OCI-LY7 (cell line): ENCODE measurements at regions not wholly inside any gene's neighbourhood (a gene's known extent, or its start where the extent isn't known, plus 50 kb on each side); places are given as distances from the start of the nearest gene placed in this dataset.

Experiments
- BruUV-seq: library from RNA; stranded (reverse); fragments of 400-500 nt; replicated peaks from 2 replicates; lab custom pipeline; 2021; lab: Mats Ljungman, UMichigan
- CTCF ChIA-PET: fragments of 300-600 bp; sonication (Branson Sonifier 250); formaldehyde crosslinking; loops from one replicate; lab custom pipeline; 2022; ENCODE audit warnings: antibody characterized with exemption; ENCODE audit not compliant: unreplicated experiment; lab: Charles Lee
- POLR2A ChIA-PET: fragments of 300-600 bp; sonication (Branson Sonifier 250); formaldehyde crosslinking; loops from one replicate; lab custom pipeline; 2022; ENCODE audit warnings: antibody characterized with exemption; lab: Charles Lee
- DNase-seq: peaks from one replicate; pipeline ENCODE4 v3.0.0-alpha.2; 2015; ENCODE audit warnings: low spot score
- H2AFZ ChIP-seq: fragments of 200-600 bp; sonication (generic), shearing (Covaris generic); 2 replicates; pipeline ENCODE4 v1.6.1; 2014; ENCODE audit warnings: mild to moderate bottlenecking, antibody characterized with exemption, low read length, moderate library complexity
- H3K27ac ChIP-seq: fragments of 200-600 bp; sonication (generic); 2 replicates; pipeline ENCODE4 v1.5.1; 2014; ENCODE audit warnings: mixed run types, low read depth, mild to moderate bottlenecking, moderate library complexity, low read length, inconsistent platforms; ENCODE audit not compliant: poor library complexity, severe bottlenecking
- H3K36me3 ChIP-seq: fragments of 200-600 bp; sonication (generic); 2 replicates; pipeline ENCODE4 v1.6.1; 2014; ENCODE audit warnings: mild to moderate bottlenecking, antibody characterized with exemption, low read length, moderate library complexity, mixed read lengths; ENCODE audit not compliant: insufficient read depth
- H3K4me1 ChIP-seq: fragments of 200-600 bp; sonication (generic); 2 replicates; pipeline ENCODE4 v1.5.1; 2014; ENCODE audit warnings: mild to moderate bottlenecking, low read length; ENCODE audit not compliant: insufficient read depth, poor library complexity, severe bottlenecking
- H3K4me2 ChIP-seq: fragments of 200-600 bp; sonication (generic); 2 replicates; pipeline ENCODE4 v1.6.1; 2014; ENCODE audit warnings: mild to moderate bottlenecking, low read length
- H3K4me3 ChIP-seq: fragments of 200-600 bp; sonication (generic); 2 replicates; pipeline ENCODE4 v1.5.1; 2014; ENCODE audit warnings: mild to moderate bottlenecking, low read depth, low read length; ENCODE audit not compliant: poor library complexity, severe bottlenecking
- H3K79me2 ChIP-seq: fragments of 200-600 bp; sonication (generic); 2 replicates; pipeline ENCODE4 v1.6.1; 2016; ENCODE audit warnings: low read depth, mild to moderate bottlenecking, low read length, moderate library complexity, mixed read lengths; ENCODE audit not compliant: insufficient read depth
- H3K9me2 ChIP-seq: fragments of 200-600 bp; sonication (generic); 2 replicates; pipeline ENCODE4 v1.6.1; 2016; ENCODE audit warnings: mild to moderate bottlenecking, low read length, mixed read lengths; ENCODE audit not compliant: insufficient read depth
- H3K9me3 ChIP-seq: fragments of 200-600 bp; sonication (generic); 2 replicates; pipeline ENCODE4 v1.6.1; 2014; ENCODE audit warnings: mild to moderate bottlenecking, mixed run types, low read length, mixed read lengths
- H4K20me1 ChIP-seq: fragments of 200-600 bp; sonication (generic); 2 replicates; pipeline ENCODE4 v1.6.1; 2014; ENCODE audit warnings: mild to moderate bottlenecking, antibody characterized with exemption, low read length, moderate library complexity, mixed read lengths; ENCODE audit not compliant: insufficient read depth
- CTCF ChIP-seq: fragments of 200-600 bp; sonication (generic); conservative IDR thresholded peaks from 2 replicates; pipeline ENCODE4 v1.5.1; 2014; ENCODE audit warnings: mild to moderate bottlenecking, antibody characterized with exemption, low read length, moderate library complexity, mixed read lengths
- EZH2phosphoT487 ChIP-seq: fragments of 200-600 bp; sonication (generic); IDR thresholded peaks from 2 replicates; pipeline ENCODE4 v1.6.1; 2018; ENCODE audit warnings: low read depth, borderline replicate concordance, mild to moderate bottlenecking, mixed run types, antibody characterized with exemption, low read length, moderate library complexity, mixed read lengths
- intact Hi-C: fragments of 100-400 bp; cut with micrococcal nuclease; formaldehyde crosslinking; loops from one replicate; pipeline ENCODE4 v1.10.0; 2022; ENCODE audit not compliant: unreplicated experiment

DNA sequence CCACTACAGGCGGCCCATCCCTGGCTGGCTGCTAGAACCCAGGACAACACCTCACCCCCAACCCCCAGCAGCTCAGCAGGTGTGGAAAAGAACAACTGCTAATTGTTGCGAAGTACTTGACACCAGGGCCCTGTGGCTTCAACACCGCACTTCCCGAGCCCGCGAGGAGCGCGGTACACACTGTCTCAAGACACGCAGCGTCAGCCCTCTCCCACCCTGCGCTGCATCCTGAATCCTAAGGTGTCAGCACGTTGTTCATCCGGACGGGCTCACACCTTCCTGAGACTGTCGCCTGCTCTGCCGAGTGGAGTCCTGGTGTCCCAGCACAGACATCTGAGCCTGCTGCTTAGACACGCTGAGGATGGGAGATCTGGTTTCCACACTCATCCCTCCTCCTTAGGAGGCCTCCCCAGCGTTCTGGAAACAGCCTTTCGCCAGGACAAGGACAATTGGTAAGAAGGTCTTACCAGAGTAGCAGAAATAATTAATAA, 1336.2 kb downstream of the BRD1 start:
- DNase-seq, result no peak
- ChIA-PET CTCF (no interaction called here), POLR2A (no interaction called here)
- H3K79me2 ChIP-seq, result no peaks in the 10 kb centered on the region
- H3K4me1 ChIP-seq, result peaks cover 8% of the 10 kb centered on the region
- H4K20me1 ChIP-seq, result no peaks in the 10 kb centered on the region
- intact Hi-C loops, result loop anchor here (5.0 to 10.0 kb wide), 4 partner anchors 494 to 1279 kb away; no protein-coding TSS in a partner anchor
- H3K9me2 ChIP-seq, result no peaks in the 10 kb centered on the region
- no peak overlapping the region for H2AFZ ChIP-seq
- no peak overlapping the region for H3K4me3 ChIP-seq
- BruUV-seq, result no TSS peak
- H3K4me2 ChIP-seq, result no peak overlapping the region; the same call in 1 of the 2 replicates
- no peak overlapping the region for H3K27ac ChIP-seq
- H3K9me3 ChIP-seq, result no peaks in the 10 kb centered on the region
- no peak for TF ChIP-seq EZH2phosphoT487
- no peak for TF ChIP-seq CTCF
- no peaks in the 10 kb centered on the region for H3K36me3 ChIP-seq

- Histone ChIP-seq H3K4me2 (no peak overlapping the region; the same call in 1 of the 2 replicates), H3K9me2 (no peaks in the 10 kb centered on the region), H3K79me2 (no peaks in the 10 kb centered on the region), H4K20me1 (no peaks in the 10 kb centered on the region), H3K27ac (no peak overlapping the region), H2AFZ (no peak overlapping the region), H3K36me3 (no peaks in the 10 kb centered on the region), H3K9me3 (no peaks in the 10 kb centered on the region), H3K4me1 (peaks cover 8% of the 10 kb centered on the region), H3K4me3 (no peak overlapping the region)
- intact Hi-C loops, result loop anchor here (5.0 to 10.0 kb wide), 4 partner anchors 493 to 1278 kb away; no protein-coding TSS in a partner anchor
- no peak for DNase-seq
- POLR2A ChIA-PET, result no interaction called here
- BruUV-seq, result no TSS peak
- CTCF ChIA-PET, result interaction anchor here (0.6 kb wide), 1 partner anchor 416 kb away, joined by 3 read pairs; no protein-coding TSS in a partner anchor
- no peak for TF ChIP-seq CTCF
- no peak for TF ChIP-seq EZH2phosphoT487
Measured at GRCh38 chr22:48490500-48491411, 1336.9 kb downstream of the BRD1 start.
